Tibial nerve (tissue), 4 donors: ENCODE measurements at regions not wholly inside any gene's neighbourhood (a gene's known extent, or its start where the extent isn't known, plus 50 kb on each side); places are given as distances from the start of the nearest gene placed in this dataset.

Source experiments
- EP300 ChIP-seq, 2 donors: sonication (generic); formaldehyde crosslinking; IDR thresholded peaks; one replicate each; pipeline ENCODE4 v1.6.1; 2017; ENCODE audit warnings: antibody characterized with exemption in 2 of 2, mild to moderate bottlenecking in 1 of 2
- TF ChIP-seq, protein P1 (sequence below), 5 experiments: fragments of 200-600 bp in 3 of 5; fragments of 450-650 bp in 2 of 5; sonication (generic) in 3 of 5; IDR thresholded peaks; one replicate each; pipeline ENCODE4 v1.5.1; 2016 to 2019; ENCODE audit warnings: antibody characterized with exemption in 5 of 5, mild to moderate bottlenecking in 3 of 5, moderate library complexity in 2 of 5

DNA sequence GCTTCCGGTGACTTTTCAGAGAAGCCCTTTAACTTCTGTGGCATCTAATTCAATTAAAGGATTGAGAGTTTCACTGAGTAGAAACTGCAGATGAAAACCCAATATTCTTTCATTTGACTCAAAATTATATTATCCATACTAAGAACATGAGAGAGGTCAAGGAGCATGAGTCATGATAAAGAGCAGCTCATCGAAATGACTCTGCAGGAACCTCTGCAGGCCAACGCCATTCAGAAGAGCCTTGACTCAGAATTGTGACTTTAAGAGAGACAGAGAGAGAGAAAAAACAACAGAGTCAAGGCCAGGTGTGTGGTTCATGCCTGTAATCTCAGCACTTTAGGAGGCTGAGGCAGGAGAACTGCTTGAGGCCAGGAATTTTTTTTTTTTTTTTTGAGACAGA, 417.2 kb upstream of the XYLT1 start:
- TF ChIP-seq, protein P1, sequence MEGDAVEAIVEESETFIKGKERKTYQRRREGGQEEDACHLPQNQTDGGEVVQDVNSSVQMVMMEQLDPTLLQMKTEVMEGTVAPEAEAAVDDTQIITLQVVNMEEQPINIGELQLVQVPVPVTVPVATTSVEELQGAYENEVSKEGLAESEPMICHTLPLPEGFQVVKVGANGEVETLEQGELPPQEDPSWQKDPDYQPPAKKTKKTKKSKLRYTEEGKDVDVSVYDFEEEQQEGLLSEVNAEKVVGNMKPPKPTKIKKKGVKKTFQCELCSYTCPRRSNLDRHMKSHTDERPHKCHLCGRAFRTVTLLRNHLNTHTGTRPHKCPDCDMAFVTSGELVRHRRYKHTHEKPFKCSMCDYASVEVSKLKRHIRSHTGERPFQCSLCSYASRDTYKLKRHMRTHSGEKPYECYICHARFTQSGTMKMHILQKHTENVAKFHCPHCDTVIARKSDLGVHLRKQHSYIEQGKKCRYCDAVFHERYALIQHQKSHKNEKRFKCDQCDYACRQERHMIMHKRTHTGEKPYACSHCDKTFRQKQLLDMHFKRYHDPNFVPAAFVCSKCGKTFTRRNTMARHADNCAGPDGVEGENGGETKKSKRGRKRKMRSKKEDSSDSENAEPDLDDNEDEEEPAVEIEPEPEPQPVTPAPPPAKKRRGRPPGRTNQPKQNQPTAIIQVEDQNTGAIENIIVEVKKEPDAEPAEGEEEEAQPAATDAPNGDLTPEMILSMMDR (IDR thresholded peaks at IDR 0.05): no peak
- no peak for TF ChIP-seq EP300 (IDR thresholded peaks at IDR 0.05)
